ENCODE measurements at regions not wholly inside any gene's neighbourhood (a gene's known extent, or its start where the extent isn't known, plus 50 kb on each side); places are given as distances from the start of the nearest gene placed in this dataset.

- Histone ChIP-seq H3K79me2 (ENCODE audit: control insufficient read depth, insufficient read depth, low read length) (no peaks in the 10 kb centered on the region), H3K4me2 (ENCODE audit: control insufficient read depth, extremely low read depth, insufficient read depth, low read depth, low read length) (no peak overlapping the region), H3K9me1 (ENCODE audit: control insufficient read depth, extremely low read depth, insufficient read depth, low read length) (no peaks in the 10 kb centered on the region), H3K36me3 (ENCODE audit: control insufficient read depth in 2 of 2, extremely low read depth in 1 of 2, insufficient read depth in 2 of 2, low read length in 2 of 2) (no peaks in the 10 kb centered on the region), H3K4me3 (ENCODE audit: control insufficient read depth in 2 of 3, extremely low read depth in 1 of 3, insufficient read depth in 2 of 3, low read depth in 1 of 3, low read length in 3 of 3) (no peak overlapping the region), H4K20me1 (ENCODE audit: control insufficient read depth, extremely low read depth, insufficient read depth, low read length) (no peaks in the 10 kb centered on the region), H3K9me3 (ENCODE audit: control insufficient read depth, low read depth, low read length) (no peaks in the 10 kb centered on the region), H3K4me1 (ENCODE audit: control insufficient read depth, extremely low read depth, insufficient read depth, low read length) (no peaks in the 10 kb centered on the region), H3K27ac (ENCODE audit: control insufficient read depth, insufficient read depth, low read length) (no peak overlapping the region), H2AFZ (ENCODE audit: control insufficient read depth, low read length) (no peak overlapping the region), H3K27me3 (ENCODE audit: control insufficient read depth, extremely low read depth, insufficient read depth, low read length) (no peaks in the 10 kb centered on the region), H3K9ac (ENCODE audit: control insufficient read depth, extremely low read depth, insufficient read depth, low read length) (no peak overlapping the region)
- no peak for FAIRE-seq
- TF ChIP-seq EZH2 (IDR thresholded peaks at IDR 0.05; ENCODE audit: low read length) (no peak), CTCF (optimal IDR thresholded peaks at IDR 0.05 in 1 of 3, IDR thresholded peaks at IDR 0.05 in 1 of 3, conservative IDR thresholded peaks at IDR 0.05 in 1 of 3; ENCODE audit: extremely low read depth in 1 of 3, insufficient read depth in 2 of 3, low read length in 3 of 3) (no peak)
- dilution Hi-C loops (cut with MboI; ENCODE audit: extremely low pct_ligation_motif_present, low sequenced_read_pairs): no loop called here
- no peak for DNase-seq (ENCODE audit: low read depth, low spot score)
Observed at GRCh38 chr9:87062746-87063145, 115.4 kb upstream of the GAS1 start.

GRCh38 chr9:87063246-87063645, 115.9 kb upstream of the GAS1 start:
- Histone ChIP-seq H3K9me1 (ENCODE audit: control insufficient read depth, extremely low read depth, insufficient read depth, low read length) (no peaks in the 10 kb centered on the region), H3K4me2 (ENCODE audit: control insufficient read depth, extremely low read depth, insufficient read depth, low read depth, low read length) (no peak overlapping the region), H4K20me1 (ENCODE audit: control insufficient read depth, extremely low read depth, insufficient read depth, low read length) (no peaks in the 10 kb centered on the region), H3K9ac (ENCODE audit: control insufficient read depth, extremely low read depth, insufficient read depth, low read length) (no peak overlapping the region), H3K4me1 (ENCODE audit: control insufficient read depth, extremely low read depth, insufficient read depth, low read length) (no peaks in the 10 kb centered on the region), H2AFZ (ENCODE audit: control insufficient read depth, low read length) (no peak overlapping the region), H3K4me3 (ENCODE audit: control insufficient read depth in 2 of 3, extremely low read depth in 1 of 3, insufficient read depth in 2 of 3, low read depth in 1 of 3, low read length in 3 of 3) (no peak overlapping the region), H3K9me3 (ENCODE audit: control insufficient read depth, low read depth, low read length) (no peaks in the 10 kb centered on the region), H3K79me2 (ENCODE audit: control insufficient read depth, insufficient read depth, low read length) (no peaks in the 10 kb centered on the region), H3K27me3 (ENCODE audit: control insufficient read depth, extremely low read depth, insufficient read depth, low read length) (no peaks in the 10 kb centered on the region), H3K36me3 (ENCODE audit: control insufficient read depth in 2 of 2, extremely low read depth in 1 of 2, insufficient read depth in 2 of 2, low read length in 2 of 2) (no peaks in the 10 kb centered on the region), H3K27ac (ENCODE audit: control insufficient read depth, insufficient read depth, low read length) (no peak overlapping the region)
- dilution Hi-C loops (cut with MboI; ENCODE audit: extremely low pct_ligation_motif_present, low sequenced_read_pairs): no loop called here
- DNase-seq (ENCODE audit: low read depth, low spot score): no peak
- no peak for FAIRE-seq
- TF ChIP-seq EZH2 (IDR thresholded peaks at IDR 0.05; ENCODE audit: low read length) (no peak), CTCF (optimal IDR thresholded peaks at IDR 0.05 in 1 of 3, IDR thresholded peaks at IDR 0.05 in 1 of 3, conservative IDR thresholded peaks at IDR 0.05 in 1 of 3; ENCODE audit: extremely low read depth in 1 of 3, insufficient read depth in 2 of 3, low read length in 3 of 3) (no peak)
